ENCODE measurements at regions not wholly inside any gene's neighbourhood (a gene's known extent, or its start where the extent isn't known, plus 50 kb on each side); places are given as distances from the start of the nearest gene placed in this dataset.

- no peaks in the 10 kb centered on the region for H3K9me3 Mint-ChIP-seq (ENCODE audit: unreplicated experiment)
- CTCF ChIA-PET = no interaction called here
- no peaks in the 10 kb centered on the region for H3K36me3 Mint-ChIP-seq (ENCODE audit: insufficient read depth, unreplicated experiment)
Observed at GRCh38 chr17:79202480-79202879, 127.9 kb downstream of the ENGASE start.

DNA sequence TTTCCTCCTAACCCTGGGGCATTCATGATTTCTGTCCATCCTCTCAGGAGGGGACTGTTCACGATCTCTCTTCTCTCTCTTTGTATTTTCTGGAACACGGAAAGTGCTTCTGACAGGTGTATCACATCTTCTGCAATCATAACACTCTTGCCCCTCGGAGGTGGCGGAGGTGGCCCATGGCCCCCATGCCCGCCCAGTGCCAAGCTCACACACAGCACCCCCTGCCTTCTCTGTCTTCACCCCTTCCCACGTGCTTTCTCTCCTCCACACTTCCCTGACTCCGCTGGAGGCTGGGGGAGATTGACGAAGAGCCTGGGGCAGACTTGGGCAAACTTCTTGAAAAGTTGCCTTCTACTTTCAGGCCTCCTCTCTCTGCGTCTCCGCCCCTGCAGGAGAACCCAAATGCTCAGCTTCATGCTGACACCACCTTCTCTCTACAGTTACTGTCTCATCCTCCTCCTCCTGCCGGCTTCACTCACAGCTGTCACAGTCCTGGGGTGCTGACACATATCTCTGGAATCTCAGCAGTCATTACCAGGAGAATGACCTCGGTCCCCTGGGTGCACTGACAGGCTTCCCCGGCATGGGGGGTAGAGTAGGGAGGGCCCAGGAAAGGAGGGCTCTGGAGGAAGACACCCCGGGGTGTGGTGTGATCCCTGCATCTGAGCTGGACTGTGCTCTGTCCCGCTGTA, 127.1 kb downstream of the ENGASE start:
- no peaks in the 10 kb centered on the region for H3K36me3 Mint-ChIP-seq (ENCODE audit: insufficient read depth, unreplicated experiment)
- no peak overlapping the region for H3K4me3 ChIP-seq (ENCODE audit: low read depth, low read length)
- no peaks in the 10 kb centered on the region for H3K4me1 Mint-ChIP-seq (ENCODE audit: low read depth, unreplicated experiment)
- POLR2A ChIA-PET = no interaction called here
- H3K4me3 Mint-ChIP-seq (ENCODE audit: unreplicated experiment) = no peak overlapping the region
- CTCF ChIA-PET = no interaction called here
- H3K27ac Mint-ChIP-seq (ENCODE audit: unreplicated experiment) = no peak overlapping the region
- no peaks in the 10 kb centered on the region for H3K36me3 ChIP-seq (ENCODE audit: control insufficient read depth, insufficient read depth, low read length)
- intact Hi-C loops (cut with micrococcal nuclease; ENCODE audit: unreplicated experiment) = no loop called here
- H3K9me3 ChIP-seq = no peaks in the 10 kb centered on the region
- H3K27me3 Mint-ChIP-seq (ENCODE audit: insufficient read depth, unreplicated experiment) = peaks cover 30% of the 10 kb centered on the region
- no peak for TF ChIP-seq CTCF (IDR thresholded peaks at IDR 0.05; ENCODE audit: insufficient read depth in 1 of 2, low read depth in 1 of 2, low read length in 1 of 2, severe bottlenecking in 1 of 2, unreplicated experiment in 1 of 2)
- H3K4me1 ChIP-seq = no peaks in the 10 kb centered on the region
- BruUV-seq (replicated peaks) = no TSS peak
- H3K27me3 ChIP-seq (replicated peaks; ENCODE audit: control insufficient read depth, insufficient read depth, low read length) = peaks cover 4% of the 10 kb centered on the region
- DNase-seq = no peak
- no peaks in the 10 kb centered on the region for H3K9me3 Mint-ChIP-seq (ENCODE audit: unreplicated experiment)

More at GRCh38 chr17:79202480-79202879, 127.9 kb downstream of the ENGASE start:
- no TSS peak for BruUV-seq (replicated peaks)
- no peak overlapping the region for H3K27ac Mint-ChIP-seq (ENCODE audit: unreplicated experiment)
- DNase-seq = no peak
- H3K36me3 ChIP-seq (ENCODE audit: control insufficient read depth, insufficient read depth, low read length) = no peaks in the 10 kb centered on the region
- POLR2A ChIA-PET = no interaction called here
- no peak overlapping the region for H3K4me3 Mint-ChIP-seq (ENCODE audit: unreplicated experiment)
- peaks cover 4% of the 10 kb centered on the region for H3K27me3 ChIP-seq (replicated peaks; ENCODE audit: control insufficient read depth, insufficient read depth, low read length)
- no peaks in the 10 kb centered on the region for H3K4me1 ChIP-seq
- peaks cover 26% of the 10 kb centered on the region for H3K27me3 Mint-ChIP-seq (ENCODE audit: insufficient read depth, unreplicated experiment)
- intact Hi-C loops (cut with micrococcal nuclease; ENCODE audit: unreplicated experiment) = no loop called here
- no peak overlapping the region for H3K4me3 ChIP-seq (ENCODE audit: low read depth, low read length)
- no peaks in the 10 kb centered on the region for H3K9me3 ChIP-seq
- no peak for TF ChIP-seq CTCF (IDR thresholded peaks at IDR 0.05; ENCODE audit: insufficient read depth in 1 of 2, low read depth in 1 of 2, low read length in 1 of 2, severe bottlenecking in 1 of 2, unreplicated experiment in 1 of 2)
- no peaks in the 10 kb centered on the region for H3K4me1 Mint-ChIP-seq (ENCODE audit: low read depth, unreplicated experiment)

DNA sequence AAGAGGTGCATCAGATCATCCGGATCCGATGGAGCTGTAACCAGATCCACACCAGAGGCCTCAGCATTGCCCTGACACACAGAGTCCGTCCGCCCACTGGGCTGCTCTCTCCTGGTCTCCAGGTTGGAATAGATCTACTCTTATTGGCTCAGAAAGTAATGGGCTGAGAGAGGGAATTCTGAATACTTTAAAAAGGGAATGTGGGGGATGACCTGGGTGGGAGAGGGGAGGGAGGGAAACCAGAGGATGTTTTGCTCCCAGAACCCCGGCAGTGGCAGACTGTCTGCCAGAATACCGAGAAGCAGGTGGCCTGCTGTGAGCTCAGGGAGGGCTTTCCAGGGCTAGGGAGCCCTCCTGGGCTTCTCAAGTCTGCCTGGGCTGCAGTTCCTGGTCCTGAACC, 126.5 kb downstream of the ENGASE start:
- H3K27me3 Mint-ChIP-seq (ENCODE audit: insufficient read depth, unreplicated experiment) = peaks cover 33% of the 10 kb centered on the region
- no peak for DNase-seq
- no peaks in the 10 kb centered on the region for H3K36me3 Mint-ChIP-seq (ENCODE audit: insufficient read depth, unreplicated experiment)
- no peak for TF ChIP-seq CTCF (IDR thresholded peaks at IDR 0.05; ENCODE audit: insufficient read depth in 1 of 2, low read depth in 1 of 2, low read length in 1 of 2, severe bottlenecking in 1 of 2, unreplicated experiment in 1 of 2)
- no TSS peak for BruUV-seq (replicated peaks)
- intact Hi-C loops (cut with micrococcal nuclease; ENCODE audit: unreplicated experiment) = no loop called here
- POLR2A ChIA-PET = no interaction called here
- no peaks in the 10 kb centered on the region for H3K4me1 ChIP-seq
- no peaks in the 10 kb centered on the region for H3K36me3 ChIP-seq (ENCODE audit: control insufficient read depth, insufficient read depth, low read length)
- no peaks in the 10 kb centered on the region for H3K9me3 Mint-ChIP-seq (ENCODE audit: unreplicated experiment)
- CTCF ChIA-PET = no interaction called here
- no peak overlapping the region for H3K4me3 Mint-ChIP-seq (ENCODE audit: unreplicated experiment)
- H3K27ac Mint-ChIP-seq (ENCODE audit: unreplicated experiment) = no peak overlapping the region
- peaks cover 4% of the 10 kb centered on the region for H3K27me3 ChIP-seq (replicated peaks; ENCODE audit: control insufficient read depth, insufficient read depth, low read length)
- H3K4me1 Mint-ChIP-seq (ENCODE audit: low read depth, unreplicated experiment) = no peaks in the 10 kb centered on the region
- H3K9me3 ChIP-seq = no peaks in the 10 kb centered on the region
- H3K4me3 ChIP-seq (ENCODE audit: low read depth, low read length) = no peak overlapping the region

All from Caco-2 (cell line).